ENCODE measurements at regions not wholly inside any gene's neighbourhood (a gene's known extent, or its start where the extent isn't known, plus 50 kb on each side); places are given as distances from the start of the nearest gene placed in this dataset.

DNA sequence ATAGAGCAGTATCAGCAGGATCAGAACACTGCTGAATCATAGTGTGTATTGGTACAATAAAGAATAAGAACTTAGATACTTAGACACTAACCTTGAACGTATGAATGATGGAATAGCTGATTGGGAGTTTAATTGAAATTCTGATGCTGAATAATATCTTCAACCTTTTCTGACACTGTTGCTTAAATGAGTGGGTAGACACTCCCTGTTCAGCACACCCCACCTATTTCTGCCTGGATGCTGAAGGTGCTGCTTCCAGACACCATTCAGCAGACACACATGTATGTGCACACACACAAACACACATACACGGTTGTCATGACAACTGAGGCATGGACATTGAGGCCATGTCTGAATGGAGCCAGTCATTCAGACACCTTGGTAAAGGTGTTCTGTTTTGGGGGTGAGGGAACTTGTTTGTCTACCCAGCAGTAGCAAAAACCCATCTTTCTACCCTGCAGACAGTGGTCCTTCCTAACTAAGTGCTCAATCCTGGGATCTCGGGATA, 54.3 kb downstream of the TMEM215 start:
- TF ChIP-seq POLR2A (IDR thresholded peaks at IDR 0.05; ENCODE audit: low read length) (no peak), GATA1 (IDR thresholded peaks at IDR 0.05; ENCODE audit: low read depth, low read length) (no peak)
- DNase-seq = no peak

DNA sequence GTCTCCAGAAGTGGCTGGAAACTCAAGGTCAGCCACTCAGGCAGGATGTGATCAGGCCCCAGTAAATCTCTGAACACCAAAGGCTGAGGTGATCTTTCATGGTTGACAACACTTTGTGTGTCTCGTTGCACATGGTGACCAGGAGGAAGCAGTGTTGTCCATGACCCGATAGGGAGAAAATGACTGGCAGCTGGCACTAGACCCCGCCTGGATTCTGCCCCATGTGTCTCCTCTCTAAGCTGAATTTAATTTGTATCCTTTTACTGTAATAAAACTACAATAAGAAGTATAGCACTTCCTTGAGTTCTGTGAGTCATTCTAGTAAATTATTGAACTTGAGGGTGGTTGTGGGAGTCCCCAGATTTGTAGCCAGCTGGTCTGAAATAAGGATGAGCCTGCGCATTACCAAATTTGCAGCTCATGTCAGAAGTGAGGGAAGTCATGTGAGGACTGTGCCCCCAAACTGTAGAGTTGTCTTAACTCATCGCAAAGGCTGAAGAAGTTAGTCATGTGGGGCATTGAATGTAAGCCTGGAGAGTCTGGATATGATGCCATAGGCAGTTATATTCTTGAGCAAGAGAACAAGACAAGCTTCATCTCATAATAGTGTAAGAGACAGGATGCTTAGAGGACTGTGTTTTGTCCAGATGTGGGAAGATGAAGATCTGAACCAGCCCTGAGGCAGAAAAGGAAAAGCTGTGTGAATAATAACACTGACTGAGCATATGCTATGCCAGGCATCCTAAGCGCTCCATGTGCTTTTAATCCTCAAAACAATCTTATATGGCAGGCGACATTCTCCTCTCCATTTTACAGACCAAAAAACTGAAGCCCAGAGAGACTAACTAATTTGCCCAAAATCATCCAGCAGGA, 55.9 kb downstream of the TMEM215 start:
- TF ChIP-seq POLR2A (IDR thresholded peaks at IDR 0.05; ENCODE audit: low read length) (no peak), GATA1 (IDR thresholded peaks at IDR 0.05; ENCODE audit: low read depth, low read length) (no peak)
- peak; percentile 13 to 15 for DNase-seq

DNA sequence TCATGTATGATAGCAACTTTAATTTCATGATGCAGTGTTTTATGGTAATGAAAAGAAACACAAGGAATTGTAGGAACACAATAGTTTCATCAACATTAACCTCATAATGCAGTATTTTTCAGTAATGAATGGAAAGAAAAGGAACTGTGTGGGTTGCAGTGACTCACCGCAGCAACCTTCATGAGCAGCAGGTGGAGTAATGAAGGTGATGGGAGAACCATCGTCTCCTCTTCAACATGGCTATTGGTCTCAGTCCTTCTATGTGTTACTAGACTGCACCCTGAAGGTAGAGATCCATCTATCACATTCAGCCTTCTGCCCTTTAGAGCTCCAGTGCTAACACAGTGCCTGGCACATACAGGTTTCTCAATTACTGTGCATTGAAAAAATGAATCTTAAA, 58.0 kb downstream of the TMEM215 start:
- no peak for DNase-seq
- TF ChIP-seq POLR2A (IDR thresholded peaks at IDR 0.05; ENCODE audit: low read length) (no peak), GATA1 (IDR thresholded peaks at IDR 0.05; ENCODE audit: low read depth, low read length) (no peak)

DNA sequence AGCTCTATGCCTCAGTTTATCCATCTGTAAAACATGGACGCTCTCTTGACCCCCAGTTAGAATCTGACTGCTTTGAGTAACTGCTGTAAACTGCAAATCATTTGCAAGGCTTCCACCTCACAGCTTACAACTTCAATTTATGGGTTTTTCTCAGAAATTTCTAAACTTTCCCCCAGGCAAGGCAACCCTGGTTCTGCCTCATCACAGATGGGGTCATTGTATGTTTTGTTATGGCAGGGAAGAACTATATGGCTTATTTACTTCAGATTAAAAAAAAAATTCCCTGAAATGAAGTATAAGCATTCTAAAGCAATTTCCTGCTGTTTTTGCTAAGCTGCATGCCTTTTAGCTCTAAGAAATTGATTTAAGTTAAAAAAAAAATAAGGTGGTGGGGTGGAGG, 60.0 kb downstream of the TMEM215 start:
- no peak for DNase-seq
- TF ChIP-seq GATA1 (IDR thresholded peaks at IDR 0.05; ENCODE audit: low read depth, low read length) (no peak), POLR2A (IDR thresholded peaks at IDR 0.05; ENCODE audit: low read length) (no peak)

DNA sequence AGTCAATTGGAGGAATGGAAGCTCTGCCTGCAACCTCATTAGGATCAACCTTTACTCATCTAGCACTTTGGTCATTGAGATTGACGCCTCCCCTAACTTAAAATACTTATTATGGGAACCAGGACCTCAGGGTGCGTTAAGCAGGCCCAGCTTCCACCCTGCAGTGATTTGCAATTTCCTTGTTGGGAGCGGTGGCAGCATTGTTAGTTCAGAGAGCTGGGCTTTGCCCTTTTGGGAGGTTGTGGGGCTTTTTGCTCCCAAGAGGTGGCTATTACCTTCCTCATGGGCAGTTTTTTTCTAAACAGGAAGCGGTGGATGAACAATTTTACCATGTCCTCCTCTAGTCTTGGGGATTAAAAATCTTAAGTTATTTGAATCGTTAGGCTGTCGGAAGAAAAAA, 60.9 kb downstream of the TMEM215 start:
- TF ChIP-seq GATA1 (IDR thresholded peaks at IDR 0.05; ENCODE audit: low read depth, low read length) (no peak), POLR2A (IDR thresholded peaks at IDR 0.05; ENCODE audit: low read length) (no peak)
- DNase-seq = no peak

DNA sequence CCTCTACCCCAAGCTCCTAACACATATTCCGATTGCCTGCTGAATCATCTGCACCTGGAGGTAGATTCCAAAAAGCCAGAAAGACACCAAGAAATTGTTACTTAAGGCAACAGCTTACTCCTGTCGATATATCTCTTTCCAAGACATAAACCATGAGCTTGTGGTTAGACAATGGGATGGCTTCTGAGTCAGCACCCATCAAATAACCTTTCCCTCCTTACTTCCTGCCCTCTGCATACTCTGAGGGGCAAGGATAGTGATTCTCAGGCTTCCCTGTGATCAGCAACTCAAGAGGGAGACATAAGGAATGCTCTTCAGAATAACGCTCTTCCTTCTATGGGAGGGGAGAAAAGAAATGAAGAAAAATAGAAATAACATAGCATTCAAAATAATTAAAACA, 70.9 kb downstream of the TMEM215 start:
- no peak for DNase-seq
- TF ChIP-seq POLR2A (IDR thresholded peaks at IDR 0.05; ENCODE audit: low read length) (no peak), GATA1 (IDR thresholded peaks at IDR 0.05; ENCODE audit: low read depth, low read length) (no peak)

DNA sequence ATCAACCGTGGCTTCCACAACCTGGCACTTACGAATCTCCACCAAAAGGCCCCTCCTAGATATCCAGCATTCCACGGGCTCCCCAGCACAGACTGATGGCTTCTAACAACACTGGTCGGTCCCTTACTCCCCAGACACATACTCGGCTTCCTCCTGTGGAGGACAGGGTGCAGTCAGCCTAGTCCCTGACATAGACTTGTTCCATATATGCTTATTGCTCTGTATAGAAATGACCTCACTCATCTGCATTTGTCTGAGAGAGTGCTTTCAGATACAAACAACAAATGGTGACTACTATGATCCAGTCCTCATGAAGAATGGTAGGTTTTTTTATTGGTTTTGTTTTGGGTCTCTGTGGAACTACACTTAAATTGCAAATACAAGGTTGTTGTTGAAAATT, 72.4 kb downstream of the TMEM215 start:
- TF ChIP-seq POLR2A (IDR thresholded peaks at IDR 0.05; ENCODE audit: low read length) (no peak), GATA1 (IDR thresholded peaks at IDR 0.05; ENCODE audit: low read depth, low read length) (no peak)
- DNase-seq = no peak

DNA sequence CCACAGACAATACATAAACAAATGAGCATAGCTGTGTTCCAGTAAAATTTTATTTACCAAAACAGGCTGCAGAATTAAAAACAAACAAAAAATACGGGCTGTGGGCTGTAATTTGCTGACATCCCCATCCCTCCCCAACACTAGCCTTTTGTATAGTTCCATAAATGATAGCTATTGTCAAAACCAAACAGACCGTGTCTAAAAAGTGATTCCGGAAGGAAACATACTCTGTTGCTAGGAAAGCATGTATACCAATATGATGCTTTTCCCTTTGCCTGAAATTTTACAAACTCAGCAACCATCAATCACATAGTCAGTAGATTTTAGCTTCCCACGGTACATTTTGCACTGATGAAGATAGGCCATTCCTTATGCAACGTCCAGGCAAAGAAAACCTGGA, 80.0 kb downstream of the TMEM215 start:
- DNase-seq = no peak
- TF ChIP-seq GATA1 (IDR thresholded peaks at IDR 0.05; ENCODE audit: low read depth, low read length) (no peak), POLR2A (IDR thresholded peaks at IDR 0.05; ENCODE audit: low read length) (no peak)

DNA sequence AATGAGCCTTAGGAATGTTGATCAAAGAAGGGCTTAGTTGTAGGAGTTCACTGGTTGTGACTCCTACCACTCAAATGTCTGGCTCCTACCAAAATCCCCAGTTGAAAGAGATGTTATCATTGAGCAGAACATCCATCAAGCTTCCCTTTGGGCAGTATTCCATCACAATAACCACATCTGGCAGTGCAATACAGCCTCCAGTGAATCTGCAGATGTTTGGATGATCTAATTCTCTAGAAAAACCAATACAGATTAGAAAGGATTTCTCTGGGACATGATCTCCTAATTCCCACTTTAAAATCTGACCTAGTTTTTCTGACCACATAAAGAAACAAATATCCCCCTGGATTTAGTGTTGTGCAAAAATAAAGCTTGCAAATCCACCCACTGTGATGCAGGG, 81.6 kb downstream of the TMEM215 start:
- TF ChIP-seq POLR2A (IDR thresholded peaks at IDR 0.05; ENCODE audit: low read length) (no peak), GATA1 (IDR thresholded peaks at IDR 0.05; ENCODE audit: low read depth, low read length) (no peak)
- no peak for DNase-seq

DNA sequence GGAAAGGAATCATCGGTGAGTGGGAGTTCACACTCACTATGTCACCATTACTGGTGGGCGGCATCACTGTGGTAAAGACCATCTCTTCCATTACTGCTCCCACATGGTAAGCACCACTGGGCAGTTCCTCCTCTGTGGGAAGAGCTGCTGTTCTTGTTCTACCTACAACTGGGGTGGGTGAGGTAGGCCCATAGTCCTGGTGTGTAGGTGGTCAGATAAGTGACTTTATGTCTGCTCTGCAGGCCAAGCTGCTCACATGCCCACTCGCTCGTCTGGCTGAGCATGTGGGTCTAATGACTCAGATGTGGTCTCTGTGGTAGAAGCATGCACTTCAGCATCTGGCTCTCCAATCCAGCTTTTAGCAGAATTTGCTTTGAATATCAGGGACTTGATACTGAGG, 82.9 kb downstream of the TMEM215 start:
- TF ChIP-seq POLR2A (IDR thresholded peaks at IDR 0.05; ENCODE audit: low read length) (no peak), GATA1 (IDR thresholded peaks at IDR 0.05; ENCODE audit: low read depth, low read length) (no peak)
- no peak for DNase-seq

DNA sequence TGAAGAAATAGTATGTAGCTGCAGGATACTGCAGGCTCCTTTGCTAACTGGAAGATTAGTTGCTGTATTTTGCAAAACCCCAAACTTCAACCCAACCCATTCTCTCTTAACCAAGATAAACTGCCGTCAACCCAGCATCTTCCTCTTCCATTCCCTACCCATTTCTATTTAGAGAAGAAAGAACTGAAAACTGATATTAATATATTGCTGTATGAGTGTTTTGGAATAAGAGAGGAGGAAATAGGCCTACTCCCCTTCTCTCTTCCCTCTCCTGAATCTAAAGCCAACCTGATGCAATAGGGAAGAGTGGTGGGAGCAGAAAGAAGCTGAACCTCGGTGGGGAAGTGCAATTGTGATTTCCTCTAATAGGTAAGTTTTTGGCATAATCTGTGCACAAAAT, 83.7 kb downstream of the TMEM215 start:
- no peak for TF ChIP-seq POLR2A (IDR thresholded peaks at IDR 0.05; ENCODE audit: low read length)
- no peak for TF ChIP-seq GATA1 (IDR thresholded peaks at IDR 0.05; ENCODE audit: low read depth, low read length)
- no peak for DNase-seq

DNA sequence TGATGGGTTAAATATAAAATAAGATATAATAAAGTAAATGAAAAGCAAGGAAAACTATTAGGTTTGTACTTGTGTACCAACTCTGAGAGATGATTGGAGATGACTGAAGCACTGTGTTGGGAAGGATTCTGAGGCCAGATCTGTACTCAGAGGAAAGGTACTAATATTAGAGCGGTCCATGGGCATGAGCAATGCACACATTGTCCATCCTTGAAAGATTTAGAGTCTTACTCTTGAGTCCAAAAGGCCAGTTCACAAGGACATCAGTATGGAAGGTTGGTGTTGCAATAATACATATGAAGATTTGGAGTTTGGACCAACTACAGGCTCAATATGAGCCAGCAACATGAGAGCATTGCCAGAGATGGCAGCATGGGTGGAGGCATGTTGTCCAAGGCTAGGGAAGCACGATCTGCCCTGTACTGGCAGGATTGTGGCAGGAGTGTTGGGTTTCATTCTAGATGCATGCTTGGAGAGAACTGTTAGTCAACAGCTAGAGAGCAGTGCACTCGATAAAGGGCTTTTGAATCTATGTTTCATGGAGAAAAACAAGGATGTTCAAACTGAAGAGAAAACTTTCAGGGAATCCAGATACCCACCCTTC, 84.4 kb downstream of the TMEM215 start:
- TF ChIP-seq POLR2A (IDR thresholded peaks at IDR 0.05; ENCODE audit: low read length) = no peak
- TF ChIP-seq GATA1 (IDR thresholded peaks at IDR 0.05; ENCODE audit: low read depth, low read length) = no peak
- no peak for DNase-seq

DNA sequence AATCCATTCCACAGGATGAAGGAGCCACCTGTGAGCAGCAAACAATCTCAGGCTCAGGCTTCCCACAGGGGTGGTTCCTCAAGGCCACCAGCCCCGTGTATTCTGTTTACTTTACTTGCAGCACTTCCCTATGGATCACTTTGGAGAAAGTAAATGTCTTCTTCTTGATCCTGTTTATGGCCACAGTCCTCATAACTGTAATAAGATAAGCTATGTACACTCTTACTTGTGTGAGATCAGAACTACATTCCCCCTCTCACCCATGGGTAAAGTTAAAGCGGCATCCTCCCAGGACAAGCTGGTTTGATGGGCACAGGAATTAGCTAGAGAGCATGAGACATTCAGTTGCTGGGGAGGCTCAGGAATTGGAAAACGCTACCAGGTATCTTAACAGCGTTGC, 86.1 kb downstream of the TMEM215 start:
- no peak for TF ChIP-seq POLR2A (IDR thresholded peaks at IDR 0.05; ENCODE audit: low read length)
- no peak for TF ChIP-seq GATA1 (IDR thresholded peaks at IDR 0.05; ENCODE audit: low read depth, low read length)

DNA sequence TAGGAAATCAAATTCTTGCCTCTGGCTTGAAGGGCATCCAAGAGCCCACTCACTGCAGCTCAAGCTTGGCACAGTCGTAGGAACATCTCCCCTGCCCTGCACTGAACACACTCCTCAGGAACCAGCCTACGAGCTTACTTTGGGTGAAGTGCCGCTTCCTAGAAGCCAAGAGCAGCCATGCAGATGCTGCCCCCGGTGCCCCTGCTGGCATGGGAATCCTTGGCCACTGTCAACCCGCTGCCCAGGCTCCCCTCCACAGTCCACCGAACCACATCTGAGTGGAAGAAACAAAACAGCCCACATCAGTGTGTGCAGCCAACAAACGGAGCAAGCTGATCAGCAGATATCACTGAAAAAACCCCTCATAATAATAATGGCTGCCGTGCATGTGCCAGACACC, 89.8 kb downstream of the TMEM215 start:
- TF ChIP-seq POLR2A (IDR thresholded peaks at IDR 0.05; ENCODE audit: low read length) (no peak), GATA1 (IDR thresholded peaks at IDR 0.05; ENCODE audit: low read depth, low read length) (no peak)

More for the DNA sequence above, 86.1 kb downstream of the TMEM215 start:
- DNase-seq = no peak

DNA sequence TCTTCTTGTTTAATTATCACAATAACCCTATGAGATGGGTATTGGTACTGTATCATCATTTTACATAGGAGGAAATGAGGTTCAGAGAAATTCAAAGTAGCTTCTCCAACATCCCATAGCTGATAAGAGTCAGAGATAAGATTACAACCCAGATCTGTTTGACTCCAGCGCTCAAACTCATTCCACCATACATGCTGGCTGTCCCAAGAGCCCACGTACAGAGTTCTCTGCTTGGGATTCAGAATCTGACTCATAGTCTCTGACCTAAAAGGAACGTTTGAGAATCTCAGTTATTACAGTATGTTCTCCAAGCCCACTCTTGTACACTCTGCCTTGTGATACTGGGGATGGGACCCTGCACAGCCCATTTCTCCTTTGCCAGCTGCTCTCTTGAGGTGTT, 90.2 kb downstream of the TMEM215 start:
- no peak for DNase-seq
- TF ChIP-seq POLR2A (IDR thresholded peaks at IDR 0.05; ENCODE audit: low read length) = no peak
- TF ChIP-seq GATA1 (IDR thresholded peaks at IDR 0.05; ENCODE audit: low read depth, low read length) = no peak

More for the DNA sequence above, 89.8 kb downstream of the TMEM215 start:
- DNase-seq = no peak

Data from erythroblast (primary cell).